K562 (cell line): ENCODE measurements at regions not wholly inside any gene's neighbourhood (a gene's known extent, or its start where the extent isn't known, plus 50 kb on each side); places are given as distances from the start of the nearest gene placed in this dataset.

Experiments used
- ATAC-seq: fragments of 200-7000 bp; cut with Tn5 transposase; 3 replicates; pipeline ENCODE4 v1.9.1; 2020; ENCODE audit warnings: moderate library complexity
- BruUV-seq: library from RNA; stranded (reverse); fragments of 400-500 nt; replicated peaks from 2 replicates; lab custom pipeline; 2021; lab: Mats Ljungman, UMichigan
- CTCF ChIA-PET: fragments of 300-600 bp; formaldehyde crosslinking; extraction: SDS; loops from one replicate; lab custom pipeline; 2021; ENCODE audit warnings: low intra/inter-chr PET ratio; lab: Yijun Ruan, JAX
- POLR2A ChIA-PET: fragments of 300-600, 350-650 bp; sonication (Branson Sonifier 250); formaldehyde crosslinking; extraction: SDS; loops from one replicate; lab custom pipeline; 2021; ENCODE audit warnings: antibody characterized with exemption, inconsistent platforms; lab: Yijun Ruan, JAX
- DNase-seq, 4 experiments: peaks; one replicate each; pipeline versions ENCODE4 v3.0.0 to v3.0.0-alpha.2; 2011 to 2018; ENCODE audit warnings: low spot score in 3 of 4, mixed read lengths in 3 of 4; ENCODE audit errors: extremely low read depth in 1 of 4
- FAIRE-seq: peaks from 2 replicates; lab custom pipeline; 2011; peaks lifted over from hg19 to GRCh38; lab: Jason Lieb, UNC
- H2AFZ ChIP-seq: 2 replicates; pipeline ENCODE4 v1.6.0; 2011; ENCODE audit warnings: low read depth, low read length, control low read depth, inconsistent platforms
- H3K27ac ChIP-seq: fragments of 200-600 bp; 3 replicates; pipeline ENCODE4 v1.8.0; 2011; ENCODE audit warnings: low read depth, mild to moderate bottlenecking, control low read depth, inconsistent platforms, low read length, moderate library complexity, mixed read lengths; ENCODE audit errors: extremely low read depth
- H3K27me3 ChIP-seq, 2 experiments: fragments of 300-600 bp in 1 of 2; 2 replicates in 1 of 2; 3 replicates in 1 of 2; pipeline versions ENCODE4 v1.6.0 to v1.8.0; 2011; ENCODE audit warnings: inconsistent platforms in 2 of 2, low read length in 2 of 2, mild to moderate bottlenecking in 1 of 2, mixed read lengths in 1 of 2, moderate library complexity in 1 of 2; ENCODE audit not compliant: control insufficient read depth in 2 of 2, insufficient read depth in 2 of 2
- H3K36me3 ChIP-seq: fragments of 300-600 bp; 3 replicates; pipeline ENCODE4 v1.8.0; 2011; ENCODE audit warnings: mild to moderate bottlenecking, low read length, inconsistent platforms; ENCODE audit not compliant: control insufficient read depth, insufficient read depth
- H3K4me1 ChIP-seq, 2 experiments: fragments of 200-600 bp in 1 of 2; replicated peaks in 1 of 2; 2 replicates in 1 of 2; 3 replicates in 1 of 2; pipeline versions ENCODE4 v1.5.1 to v1.8.0; 2011; ENCODE audit warnings: inconsistent platforms in 2 of 2, low read length in 2 of 2, mild to moderate bottlenecking in 1 of 2, mixed read lengths in 1 of 2, moderate library complexity in 1 of 2; ENCODE audit not compliant: control insufficient read depth in 2 of 2, insufficient read depth in 2 of 2
- H3K4me2 ChIP-seq: 2 replicates; pipeline ENCODE4 v1.6.1; 2011; ENCODE audit warnings: low read length, control low read depth, inconsistent platforms, mixed read lengths; ENCODE audit not compliant: insufficient read depth
- H3K4me3 ChIP-seq: fragments of 200-600 bp; sonication (generic), shearing (Covaris generic); 2 replicates; pipeline ENCODE4 v1.5.1; 2016; ENCODE audit warnings: control low read depth, inconsistent platforms
- H3K79me2 ChIP-seq: fragments of 200-600 bp; 3 replicates; pipeline ENCODE4 v1.8.0; 2011; ENCODE audit warnings: low read length, inconsistent platforms; ENCODE audit not compliant: control insufficient read depth, insufficient read depth
- H3K9ac ChIP-seq, 2 experiments: 2 replicates each; pipeline versions ENCODE4 v1.6.0 to v1.6.1; 2011; ENCODE audit warnings: low read depth in 2 of 2, low read length in 2 of 2, control low read depth in 1 of 2, inconsistent platforms in 1 of 2, mild to moderate bottlenecking in 1 of 2, mixed read lengths in 1 of 2; ENCODE audit not compliant: insufficient read depth in 1 of 2
- H3K9me1 ChIP-seq: one replicate; pipeline ENCODE4 v1.6.0; 2011; ENCODE audit warnings: inconsistent platforms, mild to moderate bottlenecking, low read length, moderate library complexity; ENCODE audit not compliant: control insufficient read depth, insufficient read depth
- H3K9me3 ChIP-seq: replicated peaks from 2 replicates; pipeline ENCODE4 v1.5.1; 2011; ENCODE audit warnings: low read depth, low read length, inconsistent platforms; ENCODE audit not compliant: control insufficient read depth, insufficient read depth
- H4K20me1 ChIP-seq: replicated peaks from 2 replicates; pipeline ENCODE4 v1.6.1; 2011; ENCODE audit warnings: low read length, inconsistent platforms, mixed read lengths; ENCODE audit not compliant: control insufficient read depth, insufficient read depth
- MITF ChIP-seq: IDR thresholded peaks from 2 replicates; pipeline ENCODE4 v1.6.1; 2014; ENCODE audit warnings: antibody characterized with exemption
- ZBTB7A ChIP-seq: IDR thresholded peaks from 2 replicates; pipeline ENCODE4 v1.6.1; 2011; ENCODE audit warnings: low read depth, mild to moderate bottlenecking, low read length, moderate library complexity, borderline replicate concordance; ENCODE audit not compliant: control insufficient read depth
- WGBS: fragments of 100-300 bp; shearing (Covaris generic); methylation state at CpG from one replicate; pipeline ENCODE4 v1.1.6; 2016; ENCODE audit warnings: low coverage, mixed read lengths; ENCODE audit not compliant: insufficient coverage; ENCODE audit errors: missing lambda C conversion rate; 5-methylcytosine and 5-hydroxymethylcytosine counted together
- in situ Hi-C: fragments of 300-500 bp; cut with MboI; formaldehyde crosslinking; loops from 4 replicates; pipeline ENCODE4 v1.15.0; 2018; ENCODE audit warnings: inconsistent platforms, mixed read lengths
- intact Hi-C: fragments of 100-400 bp; cut with micrococcal nuclease; formaldehyde crosslinking; loops from 2 replicates; pipeline ENCODE4 v1.14.2; 2022

GRCh38 chr5:135700731-135701130 lies 121.9 kb upstream of the CXCL14 start (continued):
- no peak for TF ChIP-seq MITF
- TF ChIP-seq, all 486 proteins: peak for 0

GRCh38 chr5:135697959-135698345 lies 119.2 kb upstream of the CXCL14 start:
- ATAC-seq = no peak
- POLR2A ChIA-PET = interaction anchor here (0.7 to 1.0 kb wide), 3 partner anchors 10 to 100 kb away, joined by 3 to 6 read pairs (median 3); no protein-coding TSS in a partner anchor

More at GRCh38 chr5:135697959-135698345, 119.2 kb upstream of the CXCL14 start:
- WGBS = 3% methylated on average over 3 of the region's 3 CpGs
- TF ChIP-seq ZBTB7A = no peak
- Histone ChIP-seq H3K4me2 (no peak overlapping the region), H3K9me3 (no peaks in the 10 kb centered on the region), H3K36me3 (no peaks in the 10 kb centered on the region), H3K9ac (no peak overlapping the region), H3K79me2 (no peaks in the 10 kb centered on the region), H3K4me1 (no peaks in the 10 kb centered on the region; a peak in 2 of 5 replicates), H3K27ac (no peak overlapping the region), H3K9me1 (no peaks in the 10 kb centered on the region), H4K20me1 (no peaks in the 10 kb centered on the region), H2AFZ (no peak overlapping the region), H3K4me3 (no peak overlapping the region), H3K27me3 (peaks cover 3 to 31% of the 10 kb centered on the region in 2 experiments; a peak in 2 of 5 replicates)
- no peak for FAIRE-seq
- no peak for DNase-seq
- CTCF ChIA-PET = no interaction called here
- intact Hi-C loops = no loop called here
- in situ Hi-C loops = no loop called here
- no TSS peak for BruUV-seq
